ENCODE measurements at regions not wholly inside any gene's neighbourhood (a gene's known extent, or its start where the extent isn't known, plus 50 kb on each side); places are given as distances from the start of the nearest gene placed in this dataset.

- TF ChIP-seq CTCF (IDR thresholded peaks at IDR 0.05) (no peak), POLR2A (IDR thresholded peaks at IDR 0.05) (no peak), EP300 (IDR thresholded peaks at IDR 0.05) (no peak)
Observed at GRCh38 chr10:28938745-28939144, 261.4 kb downstream of the BAMBI start.

Data from tibial nerve (tissue), 4 donors.